SW 1271 (cell line): ENCODE measurements at regions not wholly inside any gene's neighbourhood (a gene's known extent, or its start where the extent isn't known, plus 50 kb on each side); places are given as distances from the start of the nearest gene placed in this dataset.

Experiments used
- DNase-seq, 2 experiments: peaks; one replicate each; lab custom pipeline; 2025; lab: John Stamatoyannopoulos, UW

DNA sequence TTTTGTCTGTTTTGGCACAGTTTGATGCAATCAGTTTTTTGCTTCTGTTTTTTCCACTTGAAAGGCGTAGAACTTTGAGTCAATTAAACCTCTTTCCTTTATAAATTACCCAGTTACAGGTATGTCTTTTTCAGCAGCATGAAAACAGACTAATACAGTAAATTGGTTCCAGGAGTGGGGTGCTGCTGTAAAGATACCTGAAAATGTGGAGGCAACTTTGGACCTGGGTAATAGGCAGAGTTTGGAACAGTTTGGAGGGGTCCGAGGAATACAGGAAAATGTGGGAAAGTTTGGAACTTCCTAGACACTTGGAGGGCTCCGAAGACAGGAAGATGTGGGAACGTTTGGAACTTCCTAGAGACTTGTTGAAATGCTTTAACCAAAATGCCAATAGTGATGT is 2022.2 kb downstream of the MAT2B start:
- DNase-seq = no peak

DNA sequence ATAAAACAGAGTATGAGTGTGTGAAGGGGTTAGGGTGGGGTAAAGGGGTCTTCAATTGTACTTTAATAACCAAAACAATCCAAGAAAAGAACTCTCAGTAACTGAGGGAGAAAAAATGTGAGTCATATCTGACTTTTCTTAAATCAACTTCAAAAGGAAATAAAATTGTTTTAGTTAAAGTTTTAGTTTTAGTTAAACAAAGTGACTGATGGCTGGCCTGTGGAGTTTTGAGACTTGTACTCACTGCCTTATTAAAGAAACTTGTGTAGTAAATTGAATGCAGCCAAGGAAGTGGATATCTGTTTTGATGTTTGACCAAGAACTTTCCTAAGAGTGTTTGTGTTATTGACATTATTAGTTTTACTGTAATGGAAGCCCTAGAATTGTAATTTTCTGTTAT is 2032.6 kb downstream of the MAT2B start:
- no peak for DNase-seq

DNA sequence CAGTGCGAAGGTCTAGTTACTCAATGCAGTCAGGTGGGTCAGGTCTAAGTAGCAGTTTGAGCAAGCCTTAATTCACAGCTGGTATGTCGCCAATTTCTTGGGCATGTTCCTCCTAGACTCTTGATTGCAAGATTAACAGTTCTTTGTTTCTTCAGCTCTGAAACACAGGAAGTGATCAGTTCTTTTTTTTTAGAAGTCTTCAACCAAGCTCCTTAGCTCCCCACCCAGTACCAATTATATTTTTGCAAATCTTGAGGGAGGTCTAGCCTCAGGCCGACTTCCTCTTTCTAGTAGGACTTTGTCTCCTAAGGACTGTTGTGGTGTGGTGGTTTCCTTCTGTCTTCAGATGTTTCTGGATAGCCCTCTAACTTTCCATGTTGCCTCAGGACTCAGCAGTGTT is 2054.2 kb downstream of the MAT2B start:
- no peak for DNase-seq

DNA sequence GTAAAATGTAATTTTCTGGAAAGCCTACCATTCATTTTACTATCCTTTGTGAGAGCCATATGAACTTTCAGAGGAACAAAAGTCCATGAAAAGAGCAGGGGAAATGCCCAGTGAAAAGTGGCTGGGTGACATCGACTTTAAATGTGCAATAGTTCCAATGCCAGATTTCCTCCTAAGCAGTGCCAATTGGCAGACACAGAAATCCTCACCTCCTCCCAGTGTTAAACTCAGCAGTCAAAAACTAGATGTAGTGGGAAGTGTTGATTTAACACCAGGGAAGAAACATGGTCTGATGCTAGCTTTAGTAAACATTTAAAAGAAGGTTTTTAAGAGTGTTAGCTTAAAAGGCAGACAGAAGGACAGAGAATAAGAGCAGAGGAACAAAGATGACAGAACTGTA is 2055.2 kb downstream of the MAT2B start:
- DNase-seq = no peak

DNA sequence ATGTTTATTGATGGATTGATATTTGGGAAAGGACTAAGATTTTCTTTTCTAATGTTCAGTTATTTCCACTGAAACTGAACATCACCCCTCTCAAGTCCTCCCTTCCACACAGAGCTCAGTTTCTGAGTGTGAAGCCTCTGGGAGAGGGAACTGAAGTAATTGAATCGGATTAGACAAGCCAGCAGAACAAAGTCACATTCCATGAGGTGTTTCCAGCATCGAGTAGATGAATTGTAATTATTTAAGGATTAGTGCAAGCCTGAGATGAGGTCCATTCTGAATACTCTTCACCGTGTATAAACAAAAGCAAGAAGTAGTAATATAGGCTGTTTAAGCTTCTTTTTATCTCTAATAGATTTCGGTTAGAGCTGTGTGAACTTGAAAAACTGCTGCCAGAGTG is 2060.5 kb downstream of the MAT2B start:
- DNase-seq = no peak

DNA sequence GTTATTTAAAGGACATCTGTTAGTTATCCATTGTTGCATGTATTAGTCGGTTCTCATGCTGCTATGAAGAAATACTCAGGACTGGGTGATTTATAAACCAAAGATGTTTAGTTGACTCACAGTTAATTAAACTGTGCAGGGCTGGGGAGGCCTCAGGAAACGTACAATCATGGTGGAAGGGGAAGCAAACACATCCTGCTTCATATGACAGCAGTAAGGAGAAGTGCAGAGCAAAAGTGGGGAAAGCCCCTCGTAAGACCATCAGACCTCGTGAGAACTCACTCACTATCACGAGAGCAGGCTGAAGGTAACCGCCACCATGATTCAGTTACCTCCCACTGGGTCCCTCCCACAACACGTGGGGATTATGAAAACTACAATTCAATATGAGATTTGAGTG is 2064.1 kb downstream of the MAT2B start:
- no peak for DNase-seq

DNA sequence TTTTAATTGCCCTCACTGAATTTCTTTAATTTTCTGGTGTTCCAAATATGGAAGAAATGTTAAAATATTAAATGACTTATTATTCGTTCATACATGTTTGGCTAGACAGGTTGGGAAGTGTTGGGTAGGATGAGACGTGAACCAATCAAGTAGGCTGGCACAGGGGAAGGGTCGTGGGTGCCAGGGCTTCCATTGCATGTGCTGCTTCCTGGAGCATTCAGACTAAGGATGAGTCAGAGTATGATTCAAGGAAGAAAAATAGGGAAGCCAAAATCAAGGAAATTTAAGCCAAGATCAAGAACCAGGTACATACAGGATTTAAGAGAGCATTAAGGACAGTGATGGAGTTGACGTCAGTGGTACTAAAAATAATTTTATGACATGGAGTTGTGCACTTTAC is 2068.0 kb downstream of the MAT2B start:
- DNase-seq = no peak

DNA sequence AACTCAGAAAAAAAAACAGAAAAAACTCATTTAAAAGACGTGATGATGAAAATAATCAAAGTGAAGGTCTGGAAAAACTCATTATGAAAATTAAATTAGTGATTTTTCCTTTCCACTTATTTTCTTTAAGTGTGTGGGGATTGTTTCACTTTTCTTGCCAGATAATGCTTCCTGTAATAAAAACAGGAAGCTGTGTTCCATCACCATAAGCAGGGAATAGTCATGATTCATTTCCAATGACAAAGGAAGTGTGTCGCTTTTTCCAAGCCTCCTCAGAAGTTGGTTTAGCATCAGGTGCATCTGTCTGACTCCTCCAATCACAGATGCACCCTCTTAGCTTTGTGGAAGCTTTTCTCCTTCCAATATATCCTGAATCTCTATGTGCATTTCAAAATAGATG is 2068.7 kb downstream of the MAT2B start:
- DNase-seq = no peak

DNA sequence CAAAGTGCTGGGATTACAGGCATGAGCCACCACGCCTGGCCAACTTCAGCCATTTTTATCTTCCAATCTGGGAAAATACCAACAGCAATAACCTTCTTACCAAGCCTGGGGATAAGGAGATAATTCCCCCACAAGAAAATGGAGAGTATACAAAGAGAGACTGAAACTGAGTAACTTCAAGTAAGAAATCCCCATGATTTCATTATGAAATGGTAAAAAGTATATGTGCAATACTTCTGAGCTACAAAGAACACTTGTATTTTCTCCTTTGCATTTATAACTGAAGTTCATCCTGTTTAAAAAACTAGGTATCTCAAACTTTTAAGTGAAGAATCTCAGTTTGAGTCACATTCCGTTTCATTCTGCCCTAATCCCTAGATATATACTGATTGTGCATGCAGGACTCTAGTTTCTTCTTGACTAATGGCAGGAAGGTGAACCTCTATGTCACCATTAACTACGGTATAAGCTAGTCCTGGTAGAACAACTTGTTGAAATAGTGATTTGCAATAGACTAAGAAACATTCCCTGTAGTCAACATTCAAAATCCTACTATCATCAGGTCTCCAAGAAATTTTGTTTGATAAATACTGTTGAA is 2071.4 kb downstream of the MAT2B start:
- DNase-seq = no peak

DNA sequence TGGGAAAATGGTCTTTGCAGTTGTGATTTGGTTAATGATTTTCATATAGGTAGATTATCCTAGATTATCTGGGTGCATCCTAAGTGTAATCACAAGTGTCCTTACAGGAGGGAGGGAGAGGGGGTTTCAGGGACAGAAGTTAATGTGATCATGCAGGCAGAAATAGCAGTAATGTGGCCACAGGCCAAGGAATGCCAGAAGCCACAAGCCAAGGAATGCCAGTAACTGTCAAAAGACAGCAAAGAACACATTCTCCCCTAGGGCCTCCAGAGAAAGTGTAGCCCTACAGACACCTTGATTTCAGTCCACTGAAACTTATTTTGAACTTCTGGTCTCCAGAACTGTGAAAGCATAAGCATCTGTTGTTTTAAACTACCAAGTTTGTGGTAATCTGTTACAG is 2074.5 kb downstream of the MAT2B start:
- DNase-seq = no peak

DNA sequence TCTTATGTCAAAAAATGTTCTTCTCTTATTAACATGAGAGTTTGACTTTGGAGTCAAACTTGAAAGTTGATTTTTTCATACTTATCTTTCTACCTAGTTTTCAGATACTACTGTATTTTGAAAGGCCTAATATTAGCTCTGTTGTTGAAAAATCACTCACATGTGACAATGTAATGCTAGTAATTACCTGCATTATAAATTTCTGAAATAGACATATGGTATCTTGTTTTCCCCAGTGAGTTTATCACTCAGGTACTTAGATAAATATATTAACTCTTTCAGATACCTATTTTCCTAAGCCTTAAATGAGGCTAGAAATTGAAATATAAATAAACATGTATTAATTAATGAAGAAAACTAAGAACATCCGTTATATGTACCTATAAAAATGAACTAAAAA is 2089.3 kb downstream of the MAT2B start:
- DNase-seq = no peak

DNA sequence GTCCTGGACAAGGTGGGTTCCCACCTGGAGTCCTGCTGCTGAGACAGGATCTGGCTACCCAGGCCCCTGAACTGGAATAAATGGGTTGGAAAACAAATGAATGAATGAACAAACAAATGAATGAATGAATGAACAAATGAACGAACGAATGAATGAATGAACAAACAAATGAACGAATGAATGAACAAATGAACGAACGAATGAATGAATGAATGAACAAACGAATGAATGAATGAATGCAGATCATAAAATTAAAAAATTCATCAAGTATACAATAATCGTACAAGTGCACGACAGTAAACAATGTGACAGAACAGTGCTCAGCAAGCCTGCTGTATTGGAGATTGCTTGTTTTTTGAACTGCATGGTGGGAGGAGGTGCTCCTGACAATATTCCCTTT is 2097.1 kb downstream of the MAT2B start:
- no peak for DNase-seq

DNA sequence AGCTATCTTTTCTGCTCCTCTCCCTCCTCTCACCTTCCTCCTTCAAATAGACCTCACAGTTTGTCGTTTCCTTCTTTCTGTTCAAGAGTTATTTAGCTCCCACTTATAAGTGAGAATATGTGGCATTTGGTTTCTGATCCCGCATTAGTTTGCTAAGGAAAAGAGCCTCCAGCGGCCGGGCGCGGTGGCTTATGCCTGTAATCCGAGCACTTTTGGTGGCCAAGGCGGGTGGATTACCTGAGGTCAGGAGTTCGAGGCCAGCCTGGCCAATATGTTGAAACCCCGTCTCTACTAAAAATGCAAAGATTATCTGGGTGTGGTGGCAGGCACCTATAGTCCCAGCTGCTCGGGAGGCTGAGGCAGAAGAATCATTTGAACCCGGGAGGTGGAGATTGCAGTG is 2101.6 kb downstream of the MAT2B start:
- DNase-seq = no peak

DNA sequence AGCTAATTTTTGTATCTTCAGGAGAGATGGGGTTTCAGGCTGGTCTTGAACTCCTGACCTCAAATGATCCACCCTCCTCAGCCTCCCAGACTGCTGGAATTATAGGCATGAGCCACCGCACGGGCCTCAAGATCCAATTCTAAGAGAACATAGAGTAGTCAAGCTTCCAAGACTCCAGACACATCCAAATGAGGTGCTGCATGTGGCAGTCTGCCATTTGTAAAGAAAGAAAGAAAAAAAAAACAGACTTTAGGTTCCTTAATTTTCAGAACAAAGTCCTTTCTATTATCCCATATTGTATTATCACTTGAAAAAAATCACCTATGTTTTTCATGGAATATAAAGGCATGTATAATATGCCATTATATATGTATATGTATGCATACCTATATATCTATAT is 2104.5 kb downstream of the MAT2B start:
- DNase-seq = no peak

DNA sequence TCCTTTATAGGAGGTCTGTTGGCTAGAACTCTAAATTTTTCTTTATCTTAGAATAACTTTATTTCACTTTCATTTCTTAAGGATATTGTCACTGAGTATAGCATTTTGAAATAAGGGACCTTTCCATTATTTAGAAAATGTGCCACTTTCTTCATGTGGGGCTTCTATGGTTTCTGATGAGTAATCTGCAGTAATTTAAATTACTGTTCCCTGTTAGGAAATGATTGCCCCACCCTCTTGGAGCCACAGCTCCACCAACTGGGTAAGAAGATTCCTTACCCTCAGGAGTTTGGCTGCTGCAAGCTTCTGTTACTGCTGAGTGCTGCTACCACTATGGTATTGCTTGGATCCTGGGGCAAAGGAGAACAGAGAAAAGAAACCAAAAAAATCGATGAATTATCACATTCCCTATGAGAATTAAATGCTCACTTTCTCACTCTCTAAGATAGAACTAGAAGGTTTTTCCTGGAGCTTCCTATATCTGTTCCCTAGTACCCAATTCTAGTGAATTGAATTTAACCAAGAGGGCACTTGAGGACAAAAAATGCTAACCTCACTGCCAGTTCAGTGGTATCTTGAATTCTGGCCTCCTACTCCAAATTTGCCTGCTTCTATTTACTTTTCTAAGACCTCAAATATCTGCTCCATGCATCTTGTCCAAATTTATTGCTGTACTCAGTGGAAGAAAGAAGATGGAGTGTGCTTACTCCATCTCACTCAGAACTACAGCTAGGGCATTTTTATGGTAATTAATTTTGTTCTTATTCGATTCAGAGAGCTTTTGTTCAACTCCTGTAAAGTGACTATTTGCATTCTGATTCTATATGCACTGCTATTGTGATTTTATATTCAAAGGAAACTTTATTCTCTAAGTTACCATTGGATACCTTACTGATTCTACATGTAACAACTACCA is 2111.3 kb downstream of the MAT2B start:
- DNase-seq = no peak

DNA sequence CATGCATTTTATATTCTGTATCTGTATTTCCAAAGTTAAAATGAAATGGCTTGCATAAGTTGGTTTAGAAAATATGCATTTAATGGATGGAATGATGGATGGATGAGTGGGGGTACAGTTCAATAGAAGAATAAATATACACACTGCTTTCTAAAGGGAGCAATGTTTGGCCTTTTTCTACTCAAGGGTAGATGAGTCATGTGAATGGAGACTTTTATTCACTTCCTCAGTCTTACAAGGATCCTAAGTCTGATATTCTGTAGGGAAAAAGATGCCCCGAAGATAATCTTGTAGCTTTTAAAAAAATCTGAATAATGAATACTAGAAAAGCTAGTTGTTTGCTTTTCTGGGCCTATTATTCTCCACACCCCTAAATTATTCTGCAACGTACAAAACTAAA is 2112.1 kb downstream of the MAT2B start:
- no peak for DNase-seq

DNA sequence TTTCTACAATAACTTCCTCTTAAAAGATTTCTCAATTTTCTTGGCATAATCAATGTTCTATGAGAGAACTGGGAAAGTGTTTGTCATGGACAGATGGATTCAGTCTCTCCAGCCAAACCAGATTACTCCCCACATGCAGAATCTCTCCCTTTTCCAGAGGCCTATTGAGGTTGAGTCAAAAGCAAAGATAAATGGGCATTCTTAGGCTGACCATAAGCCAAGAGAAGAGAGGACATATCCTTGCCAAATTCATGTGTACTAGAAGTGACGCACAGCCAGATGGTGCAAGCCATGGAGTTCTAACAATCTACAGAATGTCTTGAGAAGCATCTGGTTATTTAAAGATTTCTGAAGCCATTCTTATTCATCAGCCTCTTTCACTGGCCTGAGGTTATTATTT is 2115.0 kb downstream of the MAT2B start:
- DNase-seq = no peak

DNA sequence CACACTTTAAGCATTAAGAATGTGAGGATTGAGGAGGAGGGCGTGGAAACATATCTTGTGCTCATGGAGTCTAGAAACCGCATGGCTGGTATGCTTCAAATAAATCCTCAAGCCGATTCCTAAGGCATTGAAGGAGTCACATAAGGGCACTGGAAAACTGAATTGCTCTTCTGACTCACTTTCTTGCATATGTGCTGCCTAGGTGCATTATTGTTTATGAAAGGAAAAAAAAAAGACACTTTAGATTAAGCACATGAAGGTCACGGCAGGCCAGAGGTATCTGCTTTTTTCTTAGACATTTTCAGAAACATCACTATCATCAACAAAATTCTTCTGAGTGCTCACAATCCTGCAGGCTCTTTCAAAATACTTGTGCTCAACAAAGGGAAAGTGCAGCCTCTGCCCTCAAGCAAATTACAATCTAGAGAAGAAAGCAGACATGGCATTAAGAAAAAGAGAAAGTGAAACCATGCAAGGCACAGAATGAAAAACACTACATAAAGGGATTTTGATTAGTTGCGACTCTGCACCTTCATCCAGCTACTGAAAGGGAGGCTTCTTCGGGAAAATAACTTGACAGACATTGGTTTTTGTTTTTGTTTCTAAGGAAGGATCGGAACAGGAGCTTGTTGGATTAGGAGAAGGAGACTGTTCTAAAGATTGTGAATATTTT is 2117.6 kb downstream of the MAT2B start:
- DNase-seq = peak in 1 of 2 experiments; percentile 30

DNA sequence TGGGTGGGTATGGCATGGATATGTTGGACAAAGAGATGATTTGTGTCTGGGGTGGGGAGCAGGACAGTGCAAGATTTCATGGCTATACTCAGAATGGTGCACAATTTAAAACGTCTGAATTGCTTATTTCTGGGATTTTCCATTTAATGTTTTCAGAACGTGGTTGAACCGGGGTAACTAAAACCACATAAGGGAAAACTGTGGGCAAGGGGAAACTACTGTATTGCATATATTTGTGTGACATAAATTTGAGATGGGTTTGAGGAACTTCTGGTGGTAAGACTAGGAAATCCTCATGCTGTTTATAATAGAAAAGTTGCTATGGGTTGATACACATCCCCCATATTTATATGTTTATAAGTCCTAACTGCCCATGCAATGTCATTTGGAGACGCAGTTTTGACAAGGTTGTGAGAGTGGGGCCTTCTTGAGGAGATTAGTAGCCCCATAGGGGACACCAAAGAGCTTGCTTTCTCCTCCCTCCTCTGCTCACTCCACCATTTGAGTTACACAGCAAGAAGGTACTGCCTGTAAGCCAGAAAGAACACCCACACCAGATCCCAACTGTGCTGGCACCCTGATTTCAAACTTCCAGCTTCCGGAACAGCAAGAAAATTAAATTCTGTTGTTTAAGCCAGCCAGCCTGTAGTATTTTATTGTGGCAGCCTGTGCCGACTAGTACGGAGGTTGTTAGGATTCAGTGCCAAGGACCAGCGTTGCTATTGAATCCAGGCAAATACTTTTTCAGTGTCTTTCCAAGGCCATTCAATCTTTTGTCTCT is 2118.9 kb downstream of the MAT2B start:
- no peak for DNase-seq

DNA sequence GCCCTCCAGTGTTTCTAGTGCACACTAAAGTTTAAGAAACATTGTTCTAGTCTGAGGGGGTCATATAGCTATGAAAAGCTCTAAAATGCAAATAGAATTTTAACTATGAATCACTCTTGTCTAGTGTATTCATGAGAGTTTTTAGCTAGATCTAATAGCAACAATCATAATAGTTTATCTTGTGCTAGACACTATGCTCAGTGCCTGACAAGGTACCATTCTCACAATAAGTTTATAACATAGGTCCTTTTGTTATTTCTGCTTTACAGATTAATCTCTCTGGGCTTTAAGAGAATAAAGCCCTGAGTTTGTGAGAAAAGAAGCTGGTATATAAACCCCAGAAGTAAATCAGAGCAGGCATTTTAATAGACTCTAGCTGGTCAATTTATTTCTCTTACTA is 2120.7 kb downstream of the MAT2B start:
- no peak for DNase-seq

DNA sequence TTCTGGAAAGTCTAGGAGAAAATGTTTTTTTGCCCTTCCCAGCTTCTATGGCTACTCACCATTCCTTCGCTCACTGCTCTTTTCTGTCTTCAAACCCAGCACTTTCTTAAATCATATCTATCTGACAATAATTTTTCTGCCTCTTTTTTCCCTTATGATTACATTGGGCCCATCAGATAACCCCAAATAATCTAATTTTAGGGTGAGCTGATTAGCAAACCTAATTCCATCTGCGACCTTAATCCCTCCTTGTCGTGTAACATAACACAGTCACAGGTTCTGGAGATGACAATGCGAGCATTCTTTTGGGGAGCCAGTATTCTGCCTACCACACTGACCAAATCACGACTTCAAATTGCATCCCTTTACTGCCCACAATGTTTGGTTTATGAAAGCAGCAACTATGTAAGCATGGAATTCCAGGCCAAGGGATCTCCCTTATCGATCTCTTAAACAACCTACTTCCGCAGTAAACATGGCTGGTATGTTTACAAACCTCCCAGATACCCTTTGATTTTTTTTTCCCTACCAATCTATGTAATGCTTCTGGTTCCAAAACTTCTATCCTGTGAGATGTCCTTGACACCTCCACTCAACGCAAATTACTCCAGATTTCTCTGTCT is 2122.2 kb downstream of the MAT2B start:
- no peak for DNase-seq

DNA sequence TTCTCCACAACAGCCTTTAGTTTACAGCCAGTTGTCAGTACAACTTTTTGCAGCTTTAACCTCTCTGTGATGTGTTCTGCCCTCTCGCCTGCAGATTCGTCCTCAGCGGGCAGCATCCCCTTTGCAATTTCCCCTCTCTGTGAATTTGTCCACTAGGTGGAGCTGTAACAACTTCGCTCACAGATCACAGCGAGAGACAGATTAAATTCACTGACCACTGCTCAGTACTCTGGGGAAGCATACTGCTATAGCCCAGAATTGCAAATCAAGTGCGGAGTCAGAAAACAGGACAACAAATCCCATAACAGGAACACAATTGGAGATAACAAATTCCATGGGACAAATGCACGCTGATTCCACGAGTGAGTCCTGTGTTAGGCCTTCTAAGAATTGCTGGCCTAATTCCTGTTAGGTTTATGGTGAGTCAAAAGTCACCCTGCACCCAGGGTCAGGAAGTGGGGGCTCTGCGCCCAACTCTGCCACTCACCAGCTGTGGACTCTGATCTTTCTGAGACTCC is 2124.9 kb downstream of the MAT2B start:
- peak; percentile 15 to 67 for DNase-seq
